WI38 (cell line): ENCODE measurements at regions not wholly inside any gene's neighbourhood (a gene's known extent, or its start where the extent isn't known, plus 50 kb on each side); places are given as distances from the start of the nearest gene placed in this dataset.

Experiments used
- H3K4me3 ChIP-seq: 2 replicates; pipeline ENCODE4 v1.5.1; 2011; ENCODE audit warnings: low read depth, mild to moderate bottlenecking, control low read depth, low read length
- CTCF ChIP-seq: IDR thresholded peaks from 2 replicates; pipeline ENCODE4 v1.5.1; 2012; ENCODE audit warnings: low read depth, mild to moderate bottlenecking, control low read depth, low read length

DNA sequence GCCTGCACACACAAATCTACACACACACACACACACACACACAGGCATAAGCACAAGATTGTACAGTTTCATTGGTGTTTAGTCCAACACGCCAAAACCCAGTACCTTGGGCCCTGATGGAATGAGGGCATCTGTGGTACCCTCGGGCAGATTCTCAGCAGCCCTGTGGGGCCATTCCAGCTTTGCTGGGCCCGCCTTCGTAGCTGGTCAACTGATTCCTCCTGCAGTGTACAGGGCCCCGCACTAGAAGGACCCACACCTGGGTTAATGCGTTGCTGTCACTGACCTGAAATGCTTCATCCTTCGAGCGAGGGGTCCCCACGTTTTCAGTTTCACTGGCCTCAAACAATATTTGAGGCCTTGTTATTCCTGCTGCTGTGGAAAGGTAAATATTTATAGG, 731.2 kb downstream of the BRD1 start:
- no peak overlapping the region for H3K4me3 ChIP-seq
- no peak for TF ChIP-seq CTCF

- no peak overlapping the region for H3K4me3 ChIP-seq
- no peak for TF ChIP-seq CTCF
Observed at GRCh38 chr22:49095366-49095765, 732.3 kb downstream of the BRD1 start.

DNA sequence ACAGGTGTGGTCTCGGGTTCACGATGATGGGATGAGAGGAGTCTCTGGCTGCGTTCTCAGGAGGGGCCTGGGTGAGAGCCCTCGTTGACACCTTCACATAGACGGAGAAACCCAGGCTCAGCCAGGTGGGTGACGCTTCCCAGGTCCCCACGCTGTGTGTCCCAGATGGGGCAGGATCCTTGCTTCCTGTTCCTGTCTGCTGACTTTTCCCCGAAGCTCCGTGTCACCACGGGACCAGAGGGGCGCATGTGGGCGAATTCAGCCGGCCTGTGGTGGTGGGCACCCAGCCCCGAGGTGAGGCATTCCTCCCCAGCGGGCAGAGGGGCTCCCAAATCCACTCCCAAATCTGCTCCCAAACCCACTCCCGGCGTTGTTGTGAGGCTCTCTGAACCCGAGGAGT, 732.8 kb downstream of the BRD1 start:
- no peak for TF ChIP-seq CTCF
- H3K4me3 ChIP-seq: no peak overlapping the region

- no peak overlapping the region for H3K4me3 ChIP-seq
- TF ChIP-seq CTCF: no peak
Observed at GRCh38 chr22:49094151-49094550, 733.5 kb downstream of the BRD1 start.

GRCh38 chr22:49093192-49093880, 734.3 kb downstream of the BRD1 start:
- no peak overlapping the region for H3K4me3 ChIP-seq
- no peak for TF ChIP-seq CTCF

DNA sequence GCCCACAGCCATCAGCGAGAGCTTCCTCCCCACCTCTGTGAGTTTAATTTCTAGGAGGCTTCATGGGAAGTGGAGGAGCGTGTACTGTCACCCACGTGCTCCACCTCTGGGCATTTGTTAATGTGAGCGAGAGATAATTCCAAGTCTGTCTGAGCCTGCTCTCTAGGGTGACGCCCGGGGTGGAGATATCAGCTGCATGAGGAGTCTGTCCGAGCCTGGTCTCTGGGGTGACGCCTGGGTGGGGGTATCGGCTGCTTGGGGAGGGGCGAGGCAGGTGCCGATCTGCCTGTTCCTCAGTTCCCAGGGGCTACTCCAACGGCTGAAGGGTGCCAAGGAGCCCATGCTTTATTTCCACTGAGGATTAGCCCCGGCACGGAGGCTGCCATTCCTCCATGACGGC, 735.0 kb downstream of the BRD1 start:
- no peak for TF ChIP-seq CTCF
- no peak overlapping the region for H3K4me3 ChIP-seq

DNA sequence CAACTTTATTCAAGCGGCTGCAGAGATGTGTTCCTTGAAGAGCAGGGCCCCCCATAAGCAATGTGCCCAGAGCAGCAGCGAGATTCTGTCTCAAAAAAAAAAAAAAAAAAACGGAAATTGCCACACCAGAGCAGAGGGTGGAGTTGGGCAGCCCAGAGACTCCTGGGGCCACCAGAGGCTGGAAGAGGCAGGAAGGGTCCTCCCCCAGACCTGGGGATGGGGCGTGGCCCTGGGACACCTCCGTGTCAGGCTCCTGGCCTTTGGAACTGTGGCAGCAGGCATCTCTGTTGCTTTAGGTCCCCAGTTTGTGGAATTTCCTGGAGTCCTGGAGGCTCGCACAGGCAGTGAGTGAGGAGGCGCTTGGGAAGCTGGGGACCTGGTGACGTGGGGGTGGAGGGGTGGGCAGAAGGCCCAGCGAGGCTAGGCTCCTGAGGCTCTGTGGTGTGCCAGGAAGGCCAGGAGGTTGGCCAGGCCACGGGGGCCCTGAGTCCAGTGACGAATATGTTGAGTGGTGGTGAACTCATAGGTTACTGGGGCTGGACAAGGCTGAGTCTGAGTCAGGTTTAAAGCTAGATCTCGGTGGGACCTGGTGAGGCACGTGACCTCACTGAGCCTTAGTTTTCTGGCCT, 735.6 kb downstream of the BRD1 start:
- H3K4me3 ChIP-seq: no peak overlapping the region
- no peak for TF ChIP-seq CTCF
